Right lobe of liver (tissue), 4 donors: ENCODE measurements at regions not wholly inside any gene's neighbourhood (a gene's known extent, or its start where the extent isn't known, plus 50 kb on each side); places are given as distances from the start of the nearest gene placed in this dataset.

Experiments used
- POLR2A ChIP-seq: fragments of 450-650 bp; IDR thresholded peaks from one replicate; pipeline ENCODE4 v1.6.1; 2017; ENCODE audit warnings: antibody characterized with exemption, mild to moderate bottlenecking
- TF ChIP-seq, protein P1 (sequence below), 4 donors: fragments of 200-600 bp in 3 of 4; fragments of 450-650 bp in 1 of 4; IDR thresholded peaks; one replicate each; pipeline versions ENCODE4 v1.5.1 to v1.8.0; 2016 to 2022; ENCODE audit warnings: antibody characterized with exemption in 4 of 4, mild to moderate bottlenecking in 2 of 4
- donor health status: DM: no; HTN: no; CAD: no.
- donor health status: DM: no; HTN: no; CAD: no.
- donor health status: DM: no; HTN: yes; CAD: no.

DNA sequence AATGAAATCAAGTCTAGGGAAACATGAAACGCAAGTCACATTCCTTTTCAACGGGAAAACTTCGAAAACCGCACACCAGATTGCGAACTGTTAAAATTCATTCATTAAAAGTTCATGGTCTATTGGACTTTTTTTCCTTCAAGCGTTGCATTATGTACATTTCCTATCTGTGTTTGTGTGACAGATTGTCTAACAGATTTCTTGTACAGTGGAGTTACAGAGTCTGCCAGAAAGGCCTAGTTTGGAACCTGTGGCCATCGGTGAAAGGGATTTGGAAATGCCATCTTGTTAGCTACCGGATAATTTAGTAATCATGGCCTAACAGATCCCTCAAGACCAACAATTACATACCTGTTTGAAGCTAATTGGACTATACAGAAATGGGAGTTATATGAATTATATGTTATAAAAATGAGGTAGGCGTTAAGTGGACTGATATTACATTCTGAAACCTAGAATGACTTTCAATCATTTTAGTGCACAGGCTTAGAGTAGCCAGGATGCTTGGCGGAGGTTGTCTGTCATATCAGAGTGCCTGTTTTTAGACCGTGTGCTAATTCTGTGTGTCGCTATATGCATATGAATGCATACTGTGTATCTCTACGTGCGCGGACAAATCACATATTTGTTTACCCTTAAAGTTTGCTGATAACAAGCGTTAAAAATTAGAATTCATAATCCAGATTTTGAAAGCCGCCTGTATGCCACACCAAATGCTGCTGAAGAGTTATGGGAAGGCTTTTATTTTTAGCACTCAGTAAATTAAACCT is 885.4 kb upstream of the RBFOX1 start:
- TF ChIP-seq, protein P1, sequence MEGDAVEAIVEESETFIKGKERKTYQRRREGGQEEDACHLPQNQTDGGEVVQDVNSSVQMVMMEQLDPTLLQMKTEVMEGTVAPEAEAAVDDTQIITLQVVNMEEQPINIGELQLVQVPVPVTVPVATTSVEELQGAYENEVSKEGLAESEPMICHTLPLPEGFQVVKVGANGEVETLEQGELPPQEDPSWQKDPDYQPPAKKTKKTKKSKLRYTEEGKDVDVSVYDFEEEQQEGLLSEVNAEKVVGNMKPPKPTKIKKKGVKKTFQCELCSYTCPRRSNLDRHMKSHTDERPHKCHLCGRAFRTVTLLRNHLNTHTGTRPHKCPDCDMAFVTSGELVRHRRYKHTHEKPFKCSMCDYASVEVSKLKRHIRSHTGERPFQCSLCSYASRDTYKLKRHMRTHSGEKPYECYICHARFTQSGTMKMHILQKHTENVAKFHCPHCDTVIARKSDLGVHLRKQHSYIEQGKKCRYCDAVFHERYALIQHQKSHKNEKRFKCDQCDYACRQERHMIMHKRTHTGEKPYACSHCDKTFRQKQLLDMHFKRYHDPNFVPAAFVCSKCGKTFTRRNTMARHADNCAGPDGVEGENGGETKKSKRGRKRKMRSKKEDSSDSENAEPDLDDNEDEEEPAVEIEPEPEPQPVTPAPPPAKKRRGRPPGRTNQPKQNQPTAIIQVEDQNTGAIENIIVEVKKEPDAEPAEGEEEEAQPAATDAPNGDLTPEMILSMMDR (IDR thresholded peaks at IDR 0.05), result no peak
- TF ChIP-seq POLR2A, result no peak
